Right atrium auricular region (tissue), 2 donors: ENCODE measurements at regions not wholly inside any gene's neighbourhood (a gene's known extent, or its start where the extent isn't known, plus 50 kb on each side); places are given as distances from the start of the nearest gene placed in this dataset.

Experiments
- DNase-seq: peaks from one replicate; pipeline ENCODE4 v3.0.0-alpha.2; 2019; ENCODE audit warnings: low spot score
- H3K27ac ChIP-seq, 2 donors: fragments of 200-600 bp; sonication (generic); 1 replicate in 1 of 2; 2 replicates in 1 of 2; pipeline ENCODE4 v1.5.1; 2016 to 2019
- H3K27me3 ChIP-seq, 2 donors: fragments of 200-600 bp; sonication (generic); one replicate each; pipeline versions ENCODE4 v1.5.1 to v1.6.0; 2017 to 2019
- H3K36me3 ChIP-seq: fragments of 200-600 bp; sonication (generic); one replicate; pipeline ENCODE4 v1.5.1; 2016
- H3K4me1 ChIP-seq, 2 donors: fragments of 200-600 bp; sonication (generic); one replicate each; pipeline versions ENCODE4 v1.5.1 to v1.6.0; 2017 to 2019
- H3K4me3 ChIP-seq, 2 donors: fragments of 200-600 bp; sonication (generic); 1 replicate in 1 of 2; 2 replicates in 1 of 2; pipeline ENCODE4 v1.5.1; 2017 to 2019; ENCODE audit warnings: mild to moderate bottlenecking in 1 of 2, moderate library complexity in 1 of 2
- H3K9me3 ChIP-seq, 2 donors: fragments of 200-600 bp; sonication (generic); one replicate each; pipeline ENCODE4 v1.5.1; 2019
- CTCF ChIP-seq, 2 donors: fragments of 200-600 bp; sonication (generic); IDR thresholded peaks; one replicate each; pipeline ENCODE4 v1.5.1; 2019; ENCODE audit warnings: antibody characterized with exemption in 2 of 2

DNA sequence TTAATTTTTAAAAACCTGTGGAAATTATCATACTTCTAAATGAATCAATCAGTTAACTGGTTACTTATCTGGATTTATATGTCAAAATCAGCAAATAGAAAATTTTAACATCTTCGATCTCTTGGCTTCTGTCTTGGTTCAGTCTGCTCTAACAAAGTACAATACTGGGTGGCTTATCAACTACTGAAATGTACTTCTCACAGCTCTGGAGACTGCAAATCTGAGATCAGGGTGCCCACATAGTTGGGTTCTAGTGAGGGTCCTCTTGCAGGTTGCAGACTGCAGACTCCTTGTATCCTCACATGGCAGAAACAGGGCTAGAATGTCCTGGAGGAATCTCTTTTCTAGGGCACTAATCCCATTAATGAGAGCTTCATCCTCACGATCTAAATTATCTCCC lies 1851.6 kb upstream of the TENM3 start:
- Histone ChIP-seq H3K4me3 (no peak overlapping the region), H3K27me3 (no peaks in the 10 kb centered on the region), H3K27ac (no peak overlapping the region), H3K9me3 (no peaks in the 10 kb centered on the region), H3K36me3 (no peaks in the 10 kb centered on the region), H3K4me1 (no peaks in the 10 kb centered on the region)
- no peak for DNase-seq
- TF ChIP-seq CTCF (IDR thresholded peaks at IDR 0.05): no peak

- no peak for DNase-seq
- Histone ChIP-seq H3K27me3 (no peaks in the 10 kb centered on the region), H3K4me3 (no peak overlapping the region), H3K36me3 (no peaks in the 10 kb centered on the region), H3K4me1 (no peaks in the 10 kb centered on the region), H3K9me3 (no peaks in the 10 kb centered on the region), H3K27ac (no peak overlapping the region)
- no peak for TF ChIP-seq CTCF (IDR thresholded peaks at IDR 0.05)
Measured at GRCh38 chr4:180394312-180394711, 1848.9 kb upstream of the TENM3 start.

- Histone ChIP-seq H3K4me3 (no peak overlapping the region), H3K27ac (no peak overlapping the region), H3K27me3 (no peaks in the 10 kb centered on the region), H3K9me3 (no peaks in the 10 kb centered on the region), H3K36me3 (no peaks in the 10 kb centered on the region), H3K4me1 (no peaks in the 10 kb centered on the region)
- no peak for TF ChIP-seq CTCF (IDR thresholded peaks at IDR 0.05)
- DNase-seq: no peak
Measured at GRCh38 chr4:180394730-180395129, 1848.5 kb upstream of the TENM3 start.

- no peaks in the 10 kb centered on the region for H3K36me3 ChIP-seq
- H3K4me3 ChIP-seq: no peak overlapping the region
- H3K27ac ChIP-seq: no peak overlapping the region
- no peaks in the 10 kb centered on the region for H3K9me3 ChIP-seq
- no peaks in the 10 kb centered on the region for H3K4me1 ChIP-seq
- no peak for DNase-seq
- TF ChIP-seq CTCF (IDR thresholded peaks at IDR 0.05): no peak
- no peaks in the 10 kb centered on the region for H3K27me3 ChIP-seq
Measured at GRCh38 chr4:180398564-180398963, 1844.6 kb upstream of the TENM3 start.

GRCh38 chr4:180407275-180407885 lies 1835.8 kb upstream of the TENM3 start:
- no peaks in the 10 kb centered on the region for H3K36me3 ChIP-seq
- no peak overlapping the region for H3K4me3 ChIP-seq
- no peak overlapping the region for H3K27ac ChIP-seq
- H3K4me1 ChIP-seq: no peaks in the 10 kb centered on the region
- H3K9me3 ChIP-seq: no peaks in the 10 kb centered on the region
- no peak for DNase-seq
- no peaks in the 10 kb centered on the region for H3K27me3 ChIP-seq
- TF ChIP-seq CTCF (IDR thresholded peaks at IDR 0.05): no peak
